GM12878 (cell line): ENCODE measurements at regions not wholly inside any gene's neighbourhood (a gene's known extent, or its start where the extent isn't known, plus 50 kb on each side); places are given as distances from the start of the nearest gene placed in this dataset.

Experiments
- ATAC-seq: fragments of 200-7000 bp; cut with Tn5 transposase; 3 replicates; pipeline ENCODE4 v1.9.1; 2020; ENCODE audit warnings: mild to moderate bottlenecking, moderate library complexity
- BruUV-seq: library from RNA; stranded (reverse); fragments of 400-500 nt; replicated peaks from 2 replicates; lab custom pipeline; 2021; lab: Mats Ljungman, UMichigan
- CTCF ChIA-PET: fragments of 300-600 bp; sonication (Branson Sonifier 250); formaldehyde crosslinking; extraction: SDS; loops from one replicate; lab custom pipeline; 2021; ENCODE audit warnings: inconsistent platforms; lab: Yijun Ruan, JAX
- POLR2A ChIA-PET: fragments of 350-600 bp; formaldehyde crosslinking; extraction: SDS; loops from one replicate; lab custom pipeline; 2021; ENCODE audit warnings: inconsistent platforms; lab: Charles Lee
- RAD21 ChIA-PET: fragments of 300-600 bp; sonication (Branson Sonifier 250); formaldehyde crosslinking; loops from one replicate; lab custom pipeline; 2023; ENCODE audit warnings: antibody characterized with exemption; ENCODE audit not compliant: unreplicated experiment; lab: Charles Lee
- SMC1A ChIA-PET: fragments of 300-600 bp; sonication (Branson Sonifier 250); formaldehyde crosslinking; loops from one replicate; lab custom pipeline; 2023; ENCODE audit not compliant: unreplicated experiment, uncharacterized antibody; lab: Charles Lee
- DNase-seq: peaks from one replicate; pipeline ENCODE4 v3.0.0-alpha.2; 2011; ENCODE audit warnings: low read depth, low spot score
- FAIRE-seq: peaks from 3 replicates; lab custom pipeline; 2011; peaks lifted over from hg19 to GRCh38; lab: Jason Lieb, UNC
- H2AFZ ChIP-seq: 2 replicates; pipeline ENCODE4 v1.6.0; 2011; ENCODE audit warnings: low read depth, low read length, control low read depth; ENCODE audit not compliant: control insufficient read depth
- H3K27ac ChIP-seq: 2 replicates; pipeline ENCODE4 v1.5.1; 2011; ENCODE audit warnings: control low read depth; ENCODE audit not compliant: control insufficient read depth, insufficient read depth
- H3K27me3 ChIP-seq, 2 experiments: replicated peaks in 1 of 2; 2 replicates each; pipeline versions ENCODE4 v1.6.0 to v1.6.1; 2011; ENCODE audit warnings: low read length in 1 of 2; ENCODE audit not compliant: control insufficient read depth in 2 of 2, insufficient read depth in 2 of 2
- H3K36me3 ChIP-seq, 2 experiments: 2 replicates each; pipeline ENCODE4 v1.5.1; 2011; ENCODE audit warnings: low read length in 1 of 2; ENCODE audit not compliant: control insufficient read depth in 2 of 2, insufficient read depth in 2 of 2
- H3K4me1 ChIP-seq: 2 replicates; pipeline ENCODE4 v1.6.1; 2011; ENCODE audit warnings: mild to moderate bottlenecking, low read length, moderate library complexity, mixed read lengths; ENCODE audit not compliant: control insufficient read depth, insufficient read depth
- H3K4me2 ChIP-seq: 2 replicates; pipeline ENCODE4 v1.6.0; 2011; ENCODE audit warnings: control low read depth; ENCODE audit not compliant: control insufficient read depth, insufficient read depth
- H3K4me3 ChIP-seq: fragments of 200-600 bp; sonication (generic); 2 replicates; pipeline ENCODE4 v1.5.1; 2016
- H3K79me2 ChIP-seq: 2 replicates; pipeline ENCODE4 v1.6.0; 2011; ENCODE audit warnings: low read length; ENCODE audit not compliant: control insufficient read depth, insufficient read depth
- H3K9ac ChIP-seq: 2 replicates; pipeline ENCODE4 v1.8.0; 2011; ENCODE audit warnings: low read length, control low read depth, mixed read lengths; ENCODE audit not compliant: control insufficient read depth, insufficient read depth
- H3K9me3 ChIP-seq: replicated peaks from 3 replicates; pipeline ENCODE4 v1.5.1; 2011; ENCODE audit warnings: mild to moderate bottlenecking, low read length; ENCODE audit not compliant: control insufficient read depth, insufficient read depth
- H4K20me1 ChIP-seq: 2 replicates; pipeline ENCODE4 v1.6.0; 2011; ENCODE audit not compliant: control insufficient read depth, insufficient read depth
- CEBPB ChIP-seq, 2 experiments: fragments of 150-350 bp in 1 of 2; IDR thresholded peaks; 2 replicates each; pipeline ENCODE4 v1.6.1; 2012 to 2014; ENCODE audit warnings: low read depth in 2 of 2, low read length in 2 of 2, borderline replicate concordance in 1 of 2, inconsistent platforms in 1 of 2
- HDAC2 ChIP-seq: fragments of 200-600 bp; sonication (generic); IDR thresholded peaks from 2 replicates; pipeline ENCODE4 v1.6.1; 2017
- NFXL1 ChIP-seq: fragments of 450-650 bp; IDR thresholded peaks from 2 replicates; pipeline ENCODE4 v1.6.1; 2017; ENCODE audit warnings: antibody characterized with exemption, mild to moderate bottlenecking, borderline replicate concordance
- POLR2AphosphoS2 ChIP-seq: IDR thresholded peaks from 2 replicates; pipeline ENCODE4 v1.6.1; 2011; ENCODE audit warnings: low read depth, mild to moderate bottlenecking, low read length, improper control_type of control experiment, moderate library complexity
- RCOR1 ChIP-seq: conservative IDR thresholded peaks from 2 replicates; pipeline ENCODE4 v1.6.1; 2012; ENCODE audit warnings: low read depth, low read length, improper control_type of control experiment
- RELA ChIP-seq: fragments of 450-650 bp; IDR thresholded peaks from 2 replicates; pipeline ENCODE4 v1.8.0; 2014; ENCODE audit warnings: borderline replicate concordance; ENCODE audit not compliant: partially characterized antibody
- SMC3 ChIP-seq: IDR thresholded peaks from 2 replicates; pipeline ENCODE4 v1.6.1; 2011; ENCODE audit warnings: low read length, improper control_type of control experiment, borderline replicate concordance
- TBL1XR1 ChIP-seq: IDR thresholded peaks from 2 replicates; pipeline ENCODE4 v1.6.1; 2012; ENCODE audit warnings: low read depth, low read length, improper control_type of control experiment
- TCF12 ChIP-seq: IDR thresholded peaks from 2 replicates; pipeline ENCODE4 v1.6.1; 2011; ENCODE audit warnings: low read depth, mild to moderate bottlenecking, low read length
- TCF3 ChIP-seq: IDR thresholded peaks from 2 replicates; pipeline ENCODE4 v1.6.1; 2012; ENCODE audit warnings: low read depth, mild to moderate bottlenecking, low read length, borderline replicate concordance; ENCODE audit not compliant: insufficient read depth
- YY1 ChIP-seq: IDR thresholded peaks from 2 replicates; pipeline ENCODE4 v1.6.1; 2011; ENCODE audit warnings: low read depth, mild to moderate bottlenecking, low read length
- ZZZ3 ChIP-seq: IDR thresholded peaks from 2 replicates; pipeline ENCODE4 v1.6.1; 2011; ENCODE audit warnings: low read depth; ENCODE audit not compliant: control insufficient read depth, insufficient read length
- WGBS: methylation state at CpG from one replicate; pipeline ENCODE4 v1.1.6; 2016; ENCODE audit warnings: low lambda C conversion rate; ENCODE audit not compliant: insufficient replicate concordance, insufficient coverage; ENCODE audit errors: missing lambda C conversion rate; 5-methylcytosine and 5-hydroxymethylcytosine counted together
- in situ Hi-C: fragments of 300-500 bp; cut with MboI; formaldehyde crosslinking; loops from 9 replicates; pipeline ENCODE4 v1.14.3; 2018; ENCODE audit warnings: mixed read lengths
- intact Hi-C: fragments of 100-400 bp; cut with micrococcal nuclease; formaldehyde crosslinking; loops from one replicate; pipeline ENCODE4 v1.14.2; 2022; ENCODE audit not compliant: unreplicated experiment
- TF ChIP-seq, protein P1 (sequence below): IDR thresholded peaks from 2 replicates; pipeline ENCODE4 v1.6.1; 2011; ENCODE audit warnings: mild to moderate bottlenecking, low read depth, low read length, moderate library complexity; ENCODE audit not compliant: insufficient replicate concordance
- TF ChIP-seq, protein P2 (sequence below): fragments of 450-650 bp; IDR thresholded peaks from 2 replicates; pipeline ENCODE4 v1.6.1; 2017; ENCODE audit warnings: mild to moderate bottlenecking, moderate library complexity
- TF ChIP-seq, protein P3 (sequence below): IDR thresholded peaks from 2 replicates; pipeline ENCODE4 v1.6.1; 2012; ENCODE audit warnings: improper control_type of control experiment, low read depth, low read length; ENCODE audit not compliant: insufficient replicate concordance

DNA sequence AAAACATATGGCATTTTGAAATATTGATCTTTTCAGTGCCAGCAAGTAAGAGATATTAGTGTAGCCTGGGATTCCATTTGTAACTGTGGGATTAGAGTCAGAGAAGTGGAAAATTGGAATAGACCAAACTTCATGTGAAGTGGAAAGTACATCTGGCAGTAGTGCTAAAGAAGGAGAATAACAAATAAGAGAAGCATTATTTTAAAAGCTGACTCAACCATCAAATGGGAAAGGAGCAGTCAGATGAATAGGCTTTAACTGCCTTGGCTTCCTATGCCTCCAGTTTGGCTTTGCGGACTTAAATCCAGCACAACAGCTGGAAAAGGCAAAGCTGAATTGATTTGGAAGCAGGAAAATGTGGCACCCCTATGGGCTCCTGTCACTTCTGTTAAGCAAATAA lies 623.1 kb downstream of the TSN start:
- BruUV-seq = no TSS peak
- no peak for TF ChIP-seq RCOR1
- TF ChIP-seq YY1 = no peak
- TF ChIP-seq POLR2AphosphoS2 = no peak
- TF ChIP-seq, protein P1, sequence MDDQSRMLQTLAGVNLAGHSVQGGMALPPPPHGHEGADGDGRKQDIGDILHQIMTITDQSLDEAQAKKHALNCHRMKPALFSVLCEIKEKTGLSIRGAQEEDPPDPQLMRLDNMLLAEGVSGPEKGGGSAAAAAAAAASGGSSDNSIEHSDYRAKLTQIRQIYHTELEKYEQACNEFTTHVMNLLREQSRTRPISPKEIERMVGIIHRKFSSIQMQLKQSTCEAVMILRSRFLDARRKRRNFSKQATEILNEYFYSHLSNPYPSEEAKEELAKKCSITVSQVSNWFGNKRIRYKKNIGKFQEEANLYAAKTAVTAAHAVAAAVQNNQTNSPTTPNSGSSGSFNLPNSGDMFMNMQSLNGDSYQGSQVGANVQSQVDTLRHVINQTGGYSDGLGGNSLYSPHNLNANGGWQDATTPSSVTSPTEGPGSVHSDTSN = no peak
- TF ChIP-seq, protein P2, sequence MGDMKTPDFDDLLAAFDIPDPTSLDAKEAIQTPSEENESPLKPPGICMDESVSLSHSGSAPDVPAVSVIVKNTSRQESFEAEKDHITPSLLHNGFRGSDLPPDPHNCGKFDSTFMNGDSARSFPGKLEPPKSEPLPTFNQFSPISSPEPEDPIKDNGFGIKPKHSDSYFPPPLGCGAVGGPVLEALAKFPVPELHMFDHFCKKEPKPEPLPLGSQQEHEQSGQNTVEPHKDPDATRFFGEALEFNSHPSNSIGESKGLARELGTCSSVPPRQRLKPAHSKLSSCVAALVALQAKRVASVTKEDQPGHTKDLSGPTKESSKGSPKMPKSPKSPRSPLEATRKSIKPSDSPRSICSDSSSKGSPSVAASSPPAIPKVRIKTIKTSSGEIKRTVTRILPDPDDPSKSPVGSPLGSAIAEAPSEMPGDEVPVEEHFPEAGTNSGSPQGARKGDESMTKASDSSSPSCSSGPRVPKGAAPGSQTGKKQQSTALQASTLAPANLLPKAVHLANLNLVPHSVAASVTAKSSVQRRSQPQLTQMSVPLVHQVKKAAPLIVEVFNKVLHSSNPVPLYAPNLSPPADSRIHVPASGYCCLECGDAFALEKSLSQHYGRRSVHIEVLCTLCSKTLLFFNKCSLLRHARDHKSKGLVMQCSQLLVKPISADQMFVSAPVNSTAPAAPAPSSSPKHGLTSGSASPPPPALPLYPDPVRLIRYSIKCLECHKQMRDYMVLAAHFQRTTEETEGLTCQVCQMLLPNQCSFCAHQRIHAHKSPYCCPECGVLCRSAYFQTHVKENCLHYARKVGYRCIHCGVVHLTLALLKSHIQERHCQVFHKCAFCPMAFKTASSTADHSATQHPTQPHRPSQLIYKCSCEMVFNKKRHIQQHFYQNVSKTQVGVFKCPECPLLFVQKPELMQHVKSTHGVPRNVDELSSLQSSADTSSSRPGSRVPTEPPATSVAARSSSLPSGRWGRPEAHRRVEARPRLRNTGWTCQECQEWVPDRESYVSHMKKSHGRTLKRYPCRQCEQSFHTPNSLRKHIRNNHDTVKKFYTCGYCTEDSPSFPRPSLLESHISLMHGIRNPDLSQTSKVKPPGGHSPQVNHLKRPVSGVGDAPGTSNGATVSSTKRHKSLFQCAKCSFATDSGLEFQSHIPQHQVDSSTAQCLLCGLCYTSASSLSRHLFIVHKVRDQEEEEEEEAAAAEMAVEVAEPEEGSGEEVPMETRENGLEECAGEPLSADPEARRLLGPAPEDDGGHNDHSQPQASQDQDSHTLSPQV = no peak
- no peak for TF ChIP-seq HDAC2
- no peak for TF ChIP-seq CEBPB (IDR thresholded peaks at IDR 0.05; ENCODE audit: borderline replicate concordance in 1 of 2, low read depth in 2 of 2, low read length in 2 of 2)
- TF ChIP-seq, protein P3, sequence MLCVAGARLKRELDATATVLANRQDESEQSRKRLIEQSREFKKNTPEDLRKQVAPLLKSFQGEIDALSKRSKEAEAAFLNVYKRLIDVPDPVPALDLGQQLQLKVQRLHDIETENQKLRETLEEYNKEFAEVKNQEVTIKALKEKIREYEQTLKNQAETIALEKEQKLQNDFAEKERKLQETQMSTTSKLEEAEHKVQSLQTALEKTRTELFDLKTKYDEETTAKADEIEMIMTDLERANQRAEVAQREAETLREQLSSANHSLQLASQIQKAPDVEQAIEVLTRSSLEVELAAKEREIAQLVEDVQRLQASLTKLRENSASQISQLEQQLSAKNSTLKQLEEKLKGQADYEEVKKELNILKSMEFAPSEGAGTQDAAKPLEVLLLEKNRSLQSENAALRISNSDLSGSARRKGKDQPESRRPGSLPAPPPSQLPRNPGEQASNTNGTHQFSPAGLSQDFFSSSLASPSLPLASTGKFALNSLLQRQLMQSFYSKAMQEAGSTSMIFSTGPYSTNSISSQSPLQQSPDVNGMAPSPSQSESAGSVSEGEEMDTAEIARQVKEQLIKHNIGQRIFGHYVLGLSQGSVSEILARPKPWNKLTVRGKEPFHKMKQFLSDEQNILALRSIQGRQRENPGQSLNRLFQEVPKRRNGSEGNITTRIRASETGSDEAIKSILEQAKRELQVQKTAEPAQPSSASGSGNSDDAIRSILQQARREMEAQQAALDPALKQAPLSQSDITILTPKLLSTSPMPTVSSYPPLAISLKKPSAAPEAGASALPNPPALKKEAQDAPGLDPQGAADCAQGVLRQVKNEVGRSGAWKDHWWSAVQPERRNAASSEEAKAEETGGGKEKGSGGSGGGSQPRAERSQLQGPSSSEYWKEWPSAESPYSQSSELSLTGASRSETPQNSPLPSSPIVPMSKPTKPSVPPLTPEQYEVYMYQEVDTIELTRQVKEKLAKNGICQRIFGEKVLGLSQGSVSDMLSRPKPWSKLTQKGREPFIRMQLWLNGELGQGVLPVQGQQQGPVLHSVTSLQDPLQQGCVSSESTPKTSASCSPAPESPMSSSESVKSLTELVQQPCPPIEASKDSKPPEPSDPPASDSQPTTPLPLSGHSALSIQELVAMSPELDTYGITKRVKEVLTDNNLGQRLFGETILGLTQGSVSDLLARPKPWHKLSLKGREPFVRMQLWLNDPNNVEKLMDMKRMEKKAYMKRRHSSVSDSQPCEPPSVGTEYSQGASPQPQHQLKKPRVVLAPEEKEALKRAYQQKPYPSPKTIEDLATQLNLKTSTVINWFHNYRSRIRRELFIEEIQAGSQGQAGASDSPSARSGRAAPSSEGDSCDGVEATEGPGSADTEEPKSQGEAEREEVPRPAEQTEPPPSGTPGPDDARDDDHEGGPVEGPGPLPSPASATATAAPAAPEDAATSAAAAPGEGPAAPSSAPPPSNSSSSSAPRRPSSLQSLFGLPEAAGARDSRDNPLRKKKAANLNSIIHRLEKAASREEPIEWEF = no peak
- TF ChIP-seq RELA = no peak
- no peak for TF ChIP-seq NFXL1
- no peak for TF ChIP-seq ZZZ3
- TF ChIP-seq TCF3 = no peak
- TF ChIP-seq TBL1XR1 = no peak
- no peak for TF ChIP-seq SMC3
- no peak for TF ChIP-seq TCF12

More for the DNA sequence above, 623.1 kb downstream of the TSN start:
- H3K36me3 ChIP-seq = no peaks in the 10 kb centered on the region
- H3K9ac ChIP-seq = no peak overlapping the region
- DNase-seq = no peak
- no peaks in the 10 kb centered on the region for H3K9me3 ChIP-seq
- FAIRE-seq = no peak
- no peak overlapping the region for H3K4me2 ChIP-seq
- no peaks in the 10 kb centered on the region for H4K20me1 ChIP-seq
- WGBS = 38% methylated on average over 1 of the region's 1 CpG
- ChIA-PET CTCF (no interaction called here), RAD21 (no interaction called here), SMC1A (no interaction called here), POLR2A (interaction anchor here (0.6 kb wide), 1 partner anchor 649 kb away, joined by 4 read pairs; no protein-coding TSS in a partner anchor)
- H3K27me3 ChIP-seq = no peaks in the 10 kb centered on the region
- in situ Hi-C loops (no loop called here), intact Hi-C loops (no loop called here)
- no peak for ATAC-seq
- no peaks in the 10 kb centered on the region for H3K4me1 ChIP-seq
- no peak overlapping the region for H3K4me3 ChIP-seq
- no peak overlapping the region for H2AFZ ChIP-seq
- H3K79me2 ChIP-seq = no peaks in the 10 kb centered on the region
- H3K27ac ChIP-seq = no peak overlapping the region
